LNCAP (cell line): ENCODE measurements at regions not wholly inside any gene's neighbourhood (a gene's known extent, or its start where the extent isn't known, plus 50 kb on each side); places are given as distances from the start of the nearest gene placed in this dataset.

Source experiments
- CTCF ChIP-seq: fragments of 450-650 bp; IDR thresholded peaks from 2 replicates; pipeline ENCODE4 v1.5.1; 2017; ENCODE audit warnings: mild to moderate bottlenecking

DNA sequence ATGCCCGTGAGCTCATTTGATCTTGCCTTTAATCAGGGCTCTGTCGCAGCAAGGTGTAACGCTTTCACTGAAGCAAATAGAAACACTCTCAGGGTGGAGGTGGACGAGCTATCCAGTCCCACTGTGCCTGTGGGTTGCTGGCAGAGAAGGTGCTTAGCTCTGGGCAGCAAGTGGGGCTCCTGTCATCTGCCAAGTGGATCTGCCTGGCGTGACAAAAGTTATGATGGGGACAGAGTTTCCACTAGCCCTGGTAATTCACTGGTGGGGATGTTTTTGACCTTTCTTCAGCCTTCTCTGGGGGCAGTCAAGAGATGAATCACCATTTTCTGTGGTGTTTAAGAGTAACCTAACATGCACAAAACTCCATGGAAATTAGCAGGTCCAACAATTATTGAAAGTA lies 71.3 kb upstream of the EDEM3 start:
- no peak for TF ChIP-seq CTCF

- no peak for TF ChIP-seq CTCF
Observed at GRCh38 chr1:184825571-184825970, 70.9 kb upstream of the EDEM3 start.

- TF ChIP-seq CTCF: no peak
Observed at GRCh38 chr1:184824691-184825323, 70.1 kb upstream of the EDEM3 start.

GRCh38 chr1:184823080-184823479 lies 68.4 kb upstream of the EDEM3 start:
- TF ChIP-seq CTCF: no peak

GRCh38 chr1:184822267-184822666 lies 67.6 kb upstream of the EDEM3 start:
- TF ChIP-seq CTCF: no peak

DNA sequence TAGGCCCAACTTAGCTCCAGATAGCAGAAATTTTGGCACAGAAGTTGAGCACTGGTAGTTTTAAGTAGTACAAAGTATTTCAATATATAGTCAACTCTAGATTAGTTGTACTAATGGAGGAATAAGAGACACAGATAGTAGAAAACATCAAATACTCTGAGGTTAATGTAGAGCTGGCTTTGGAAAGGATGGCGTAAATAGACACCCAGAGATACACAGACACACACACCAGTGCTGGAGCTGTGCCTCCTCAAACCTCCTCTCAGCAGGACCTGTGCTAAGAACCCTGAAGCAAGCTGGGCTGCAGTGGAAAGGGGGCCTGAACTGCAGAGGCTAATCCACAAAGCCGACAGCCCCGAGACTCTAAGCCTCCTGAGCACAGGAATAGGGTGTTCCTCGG lies 67.0 kb upstream of the EDEM3 start:
- no peak for TF ChIP-seq CTCF

- no peak for TF ChIP-seq CTCF
Observed at GRCh38 chr1:184820956-184821355, 66.3 kb upstream of the EDEM3 start.

DNA sequence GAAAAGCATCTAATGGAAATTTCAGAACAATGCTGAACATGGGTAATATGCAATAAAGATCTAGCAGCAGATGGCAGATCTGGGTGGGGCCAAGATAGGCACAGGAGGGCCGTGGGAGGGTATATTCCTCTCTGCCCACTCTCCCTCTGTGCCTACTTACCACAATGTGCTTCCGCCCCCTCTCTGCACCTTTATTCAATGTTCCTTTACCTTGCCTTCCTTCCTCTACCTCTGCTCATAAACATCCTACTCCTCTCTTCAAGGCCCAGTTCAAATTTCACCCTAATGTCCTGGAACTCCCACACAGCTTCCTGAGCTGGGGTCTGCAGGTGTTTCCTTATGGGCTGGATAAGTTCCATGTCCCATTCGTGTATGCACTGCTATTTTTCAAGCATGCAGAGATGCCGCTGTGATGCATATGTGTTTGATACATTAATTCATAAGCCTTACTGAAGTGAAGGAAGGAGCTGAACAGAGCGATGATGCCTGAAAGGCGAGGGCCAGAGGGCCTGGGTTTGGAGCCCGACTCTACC lies 65.6 kb upstream of the EDEM3 start:
- TF ChIP-seq CTCF: no peak
